GM18505 (cell line): ENCODE measurements at regions not wholly inside any gene's neighbourhood (a gene's known extent, or its start where the extent isn't known, plus 50 kb on each side); places are given as distances from the start of the nearest gene placed in this dataset.

ENCODE experiments used
- ATAC-seq: cut with Tn5 transposase; IDR thresholded peaks from one replicate; pipeline ENCODE4 v1.9.1; 2021; ENCODE audit not compliant: unreplicated experiment
- POLR2A ChIP-seq: IDR thresholded peaks from 4 replicates; pipeline ENCODE4 v1.6.1; 2011; ENCODE audit warnings: borderline replicate concordance; ENCODE audit not compliant: insufficient read depth, insufficient read length; ENCODE audit errors: extremely low read depth

- TF ChIP-seq POLR2A, result no peak
- no peak for ATAC-seq
Measured at GRCh38 chr4:103375278-103375677, 177.1 kb upstream of the CENPE start.

- no peak for TF ChIP-seq POLR2A
- ATAC-seq, result no peak
Measured at GRCh38 chr4:103374758-103375157, 176.6 kb upstream of the CENPE start.

GRCh38 chr4:103374306-103374705, 176.2 kb upstream of the CENPE start:
- no peak for ATAC-seq
- TF ChIP-seq POLR2A, result no peak

GRCh38 chr4:103372002-103372558, 173.9 kb upstream of the CENPE start:
- no peak for ATAC-seq
- TF ChIP-seq POLR2A, result no peak

GRCh38 chr4:103370336-103370735, 172.2 kb upstream of the CENPE start:
- TF ChIP-seq POLR2A, result no peak
- no peak for ATAC-seq

GRCh38 chr4:103365285-103365684, 167.1 kb upstream of the CENPE start:
- TF ChIP-seq POLR2A, result no peak
- no peak for ATAC-seq

- no peak for TF ChIP-seq POLR2A
- ATAC-seq, result no peak
Measured at GRCh38 chr4:103364083-103364482, 165.9 kb upstream of the CENPE start.

- TF ChIP-seq POLR2A, result no peak
- ATAC-seq, result no peak
Measured at GRCh38 chr4:103361926-103362325, 163.8 kb upstream of the CENPE start.

- no peak for ATAC-seq
- no peak for TF ChIP-seq POLR2A
Measured at GRCh38 chr4:103359900-103360299, 161.8 kb upstream of the CENPE start.

GRCh38 chr4:103354006-103354405, 155.9 kb upstream of the CENPE start:
- no peak for TF ChIP-seq POLR2A
- ATAC-seq, result no peak

GRCh38 chr4:103329642-103330041, 131.5 kb upstream of the CENPE start:
- ATAC-seq, result no peak
- no peak for TF ChIP-seq POLR2A

- no peak for TF ChIP-seq POLR2A
- no peak for ATAC-seq
Measured at GRCh38 chr4:103324811-103325210, 126.7 kb upstream of the CENPE start.

- no peak for TF ChIP-seq POLR2A
- ATAC-seq, result no peak
Measured at GRCh38 chr4:103318327-103318726, 120.2 kb upstream of the CENPE start.

- ATAC-seq, result no peak
- TF ChIP-seq POLR2A, result no peak
Measured at GRCh38 chr4:103308248-103308561, 110.1 kb upstream of the CENPE start.
